ENCODE measurements at regions not wholly inside any gene's neighbourhood (a gene's known extent, or its start where the extent isn't known, plus 50 kb on each side); places are given as distances from the start of the nearest gene placed in this dataset.

DNA sequence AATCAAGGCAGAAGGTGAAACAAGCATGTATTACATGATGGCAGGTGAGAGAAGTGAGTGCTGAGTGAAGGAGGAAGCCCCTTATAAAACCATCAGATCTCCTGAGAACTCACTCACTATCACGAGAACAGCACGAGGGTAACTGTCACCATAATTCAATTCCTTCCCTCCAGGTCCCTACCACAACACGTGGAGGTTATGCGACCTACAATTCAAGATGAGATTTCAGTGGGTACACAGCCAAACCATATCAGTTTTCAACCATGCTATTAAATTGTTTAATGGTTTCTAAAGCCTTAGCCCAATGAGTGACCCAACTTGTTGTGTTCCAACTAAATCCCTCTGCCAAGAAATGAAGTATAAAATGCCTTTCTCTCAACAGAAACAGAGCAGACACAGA is 519.8 kb downstream of the GBA3 start:
- Histone ChIP-seq H2BK5ac (ENCODE audit: insufficient read length, low read length) (no peak overlapping the region), H4K5ac (ENCODE audit: insufficient read length, low read depth, low read length) (no peak overlapping the region), H3K4me2 (ENCODE audit: insufficient read depth, insufficient read length, low read length) (no peak overlapping the region), H2BK15ac (ENCODE audit: low read depth, low read length) (no peak overlapping the region), H2AFZ (ENCODE audit: low read length) (no peak overlapping the region), H2BK120ac (ENCODE audit: low read depth, low read length, poor library complexity, severe bottlenecking) (no peak overlapping the region), H2BK12ac (ENCODE audit: insufficient read length, low read depth, low read length) (no peak overlapping the region), H3K27me3 (ENCODE audit: insufficient read depth, low read length) (no peaks in the 10 kb centered on the region), H3K79me2 (ENCODE audit: insufficient read depth, low read length) (no peaks in the 10 kb centered on the region), H3K4me1 (ENCODE audit: insufficient read depth, low read length) (peaks cover 4% of the 10 kb centered on the region; the same call in 1 of the 2 replicates), H3K23ac (ENCODE audit: insufficient read length, low read depth, low read length) (no peak overlapping the region), H3T11ph (ENCODE audit: low read length) (no peak overlapping the region), H3K23me2 (ENCODE audit: insufficient read length, low read depth, low read length, poor library complexity, severe bottlenecking) (no peaks in the 10 kb centered on the region), H3K27ac (ENCODE audit: insufficient read length, low read depth, low read length) (no peak overlapping the region), H4K91ac (ENCODE audit: insufficient read length, low read depth, low read length) (no peak overlapping the region), H4K20me1 (ENCODE audit: control insufficient read depth, insufficient read depth, insufficient read length) (no peaks in the 10 kb centered on the region), H3K79me1 (ENCODE audit: insufficient read depth, low read depth, low read length, poor library complexity, severe bottlenecking) (no peaks in the 10 kb centered on the region), H2AK5ac (ENCODE audit: insufficient read length, low read length) (no peak overlapping the region), H3K18ac (ENCODE audit: insufficient read length, low read depth, low read length) (no peak overlapping the region), H3K14ac (ENCODE audit: insufficient read depth, low read length) (no peak overlapping the region), H4K8ac (replicated peaks; ENCODE audit: insufficient read length, low read depth, low read length) (no peak overlapping the region), H3K9me3 (ENCODE audit: control insufficient read depth, low read depth, low read length) (no peaks in the 10 kb centered on the region), H2BK20ac (ENCODE audit: low read depth, low read length, poor library complexity, severe bottlenecking) (no peak overlapping the region), H3K9ac (ENCODE audit: extremely low read depth, insufficient read length, low read length) (no peak overlapping the region), H3K56ac (ENCODE audit: insufficient read length, low read depth, low read length) (no peak overlapping the region), H3K4ac (ENCODE audit: low read depth, low read length) (no peak overlapping the region)
- H3K9me3 Mint-ChIP-seq: peaks cover 4 to 7% of the 10 kb centered on the region in 2 experiments; a peak in 4 of 5 replicates
- no peak for DNase-seq
- H3K4me1 Mint-ChIP-seq: peaks cover 8 to 10% of the 10 kb centered on the region in 2 experiments
- no CpG with 5 or more reads among the region's 4 CpGs for WGBS (ENCODE audit: extremely low coverage, insufficient read length, low lambda C conversion rate)
- no peaks in the 10 kb centered on the region for H3K27me3 Mint-ChIP-seq (ENCODE audit: low read depth)
- peaks cover 0 to 8% (median 4%) of the 10 kb centered on the region in 3 experiments; a peak in 3 of 7 replicates for H3K36me3 Mint-ChIP-seq (ENCODE audit: insufficient read depth in 1 of 3, low read depth in 3 of 3)
- no peak overlapping the region for H3K4me3 Mint-ChIP-seq
- no peak overlapping the region for H3K27ac Mint-ChIP-seq
- no peak for TF ChIP-seq CTCF (conservative IDR thresholded peaks at IDR 0.05)
